ENCODE measurements at regions not wholly inside any gene's neighbourhood (a gene's known extent, or its start where the extent isn't known, plus 50 kb on each side); places are given as distances from the start of the nearest gene placed in this dataset.
A peak's percentile ranks its signal among the peaks of the same experiment; 100 is the strongest.
"Not testable (repeated sequence)": the region's sequence is repeated elsewhere in the genome, so short reads cannot be mapped to it uniquely, and the experiment has no call there.

DNA sequence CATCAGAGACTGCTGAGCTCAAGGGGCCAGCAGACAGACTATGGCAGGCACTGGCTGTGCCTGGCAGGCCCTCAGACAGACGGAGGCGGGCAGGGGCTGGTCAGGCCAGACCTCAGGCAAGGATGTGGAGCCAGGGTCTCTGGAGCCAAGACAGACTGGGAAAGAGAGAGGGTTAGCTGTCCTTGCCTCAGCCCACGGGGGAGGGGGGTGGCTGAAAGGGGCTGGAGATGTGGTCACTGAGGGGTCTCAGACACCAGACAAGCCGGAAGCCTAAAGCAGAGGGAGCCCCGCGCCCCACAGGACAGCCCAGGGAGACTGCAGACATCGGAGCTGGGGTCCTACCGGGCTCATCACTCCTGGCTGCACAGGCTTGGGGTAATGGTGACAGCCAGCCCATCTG, 141.2 kb upstream of the FOXD4L5 start:
- Histone ChIP-seq H3K9me3 (ENCODE audit: severe bottlenecking) (no peaks in the 10 kb centered on the region), H3K4me1 (ENCODE audit: insufficient read depth, poor library complexity, severe bottlenecking) (no peaks in the 10 kb centered on the region), H3K36me3 (ENCODE audit: low read depth) (no peaks in the 10 kb centered on the region), H3K27ac (ENCODE audit: poor library complexity, severe bottlenecking) (no peak overlapping the region), H3K27me3 (ENCODE audit: insufficient read depth, poor library complexity, severe bottlenecking) (no peaks in the 10 kb centered on the region), H3K4me3 (ENCODE audit: severe bottlenecking) (no peak overlapping the region)
- no peak for ATAC-seq (ENCODE audit: low read depth)
- TF ChIP-seq, protein P1, sequence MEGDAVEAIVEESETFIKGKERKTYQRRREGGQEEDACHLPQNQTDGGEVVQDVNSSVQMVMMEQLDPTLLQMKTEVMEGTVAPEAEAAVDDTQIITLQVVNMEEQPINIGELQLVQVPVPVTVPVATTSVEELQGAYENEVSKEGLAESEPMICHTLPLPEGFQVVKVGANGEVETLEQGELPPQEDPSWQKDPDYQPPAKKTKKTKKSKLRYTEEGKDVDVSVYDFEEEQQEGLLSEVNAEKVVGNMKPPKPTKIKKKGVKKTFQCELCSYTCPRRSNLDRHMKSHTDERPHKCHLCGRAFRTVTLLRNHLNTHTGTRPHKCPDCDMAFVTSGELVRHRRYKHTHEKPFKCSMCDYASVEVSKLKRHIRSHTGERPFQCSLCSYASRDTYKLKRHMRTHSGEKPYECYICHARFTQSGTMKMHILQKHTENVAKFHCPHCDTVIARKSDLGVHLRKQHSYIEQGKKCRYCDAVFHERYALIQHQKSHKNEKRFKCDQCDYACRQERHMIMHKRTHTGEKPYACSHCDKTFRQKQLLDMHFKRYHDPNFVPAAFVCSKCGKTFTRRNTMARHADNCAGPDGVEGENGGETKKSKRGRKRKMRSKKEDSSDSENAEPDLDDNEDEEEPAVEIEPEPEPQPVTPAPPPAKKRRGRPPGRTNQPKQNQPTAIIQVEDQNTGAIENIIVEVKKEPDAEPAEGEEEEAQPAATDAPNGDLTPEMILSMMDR (IDR thresholded peaks at IDR 0.05; ENCODE audit: poor library complexity, severe bottlenecking): no peak
- DNase-seq (ENCODE audit: low spot score): no peak

- H3K4me1 ChIP-seq (ENCODE audit: insufficient read depth, poor library complexity, severe bottlenecking); H3K9me3 ChIP-seq (ENCODE audit: severe bottlenecking); DNase-seq (ENCODE audit: low spot score); ATAC-seq (ENCODE audit: low read depth); H3K36me3 ChIP-seq (ENCODE audit: low read depth); H3K27me3 ChIP-seq (ENCODE audit: insufficient read depth, poor library complexity, severe bottlenecking); H3K27ac ChIP-seq (ENCODE audit: poor library complexity, severe bottlenecking); H3K4me3 ChIP-seq (ENCODE audit: severe bottlenecking): not testable (repeated sequence)
These were observed 140.2 kb upstream of the FOXD4L5 start for GRCh38 chr9:65425183-65425582.

DNA sequence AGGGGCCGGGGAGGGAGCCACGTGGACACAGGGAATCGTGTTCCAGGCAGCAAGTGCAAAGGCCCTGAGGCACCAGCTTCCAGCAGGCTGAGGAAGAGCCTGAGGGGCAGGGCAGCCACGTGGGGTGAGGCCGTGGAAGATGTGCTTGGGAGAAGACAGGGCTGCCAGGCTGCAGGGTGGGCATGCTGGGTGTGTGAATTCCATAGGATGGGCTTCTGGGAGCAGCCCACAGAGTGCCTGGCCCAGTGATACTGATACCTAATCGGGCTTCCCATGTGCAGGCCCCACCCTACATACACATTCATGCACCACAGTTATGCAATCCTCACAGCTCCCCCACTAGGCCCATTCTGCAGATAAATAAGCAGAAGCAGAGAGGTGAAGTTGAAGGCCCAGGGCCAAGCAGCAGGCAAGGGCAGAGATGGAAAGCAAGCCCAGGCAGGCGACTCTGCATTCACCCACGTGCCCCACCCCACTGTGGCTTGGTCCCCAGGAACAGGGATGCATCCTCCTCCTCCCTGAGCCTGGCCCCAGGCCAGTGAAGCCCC, 139.5 kb upstream of the FOXD4L5 start:
- not testable (repeated sequence) for ATAC-seq (ENCODE audit: low read depth); H3K4me3 ChIP-seq (ENCODE audit: severe bottlenecking); H3K9me3 ChIP-seq (ENCODE audit: severe bottlenecking); H3K36me3 ChIP-seq (ENCODE audit: low read depth); DNase-seq (ENCODE audit: low spot score); H3K27me3 ChIP-seq (ENCODE audit: insufficient read depth, poor library complexity, severe bottlenecking); H3K27ac ChIP-seq (ENCODE audit: poor library complexity, severe bottlenecking); H3K4me1 ChIP-seq (ENCODE audit: insufficient read depth, poor library complexity, severe bottlenecking)

DNA sequence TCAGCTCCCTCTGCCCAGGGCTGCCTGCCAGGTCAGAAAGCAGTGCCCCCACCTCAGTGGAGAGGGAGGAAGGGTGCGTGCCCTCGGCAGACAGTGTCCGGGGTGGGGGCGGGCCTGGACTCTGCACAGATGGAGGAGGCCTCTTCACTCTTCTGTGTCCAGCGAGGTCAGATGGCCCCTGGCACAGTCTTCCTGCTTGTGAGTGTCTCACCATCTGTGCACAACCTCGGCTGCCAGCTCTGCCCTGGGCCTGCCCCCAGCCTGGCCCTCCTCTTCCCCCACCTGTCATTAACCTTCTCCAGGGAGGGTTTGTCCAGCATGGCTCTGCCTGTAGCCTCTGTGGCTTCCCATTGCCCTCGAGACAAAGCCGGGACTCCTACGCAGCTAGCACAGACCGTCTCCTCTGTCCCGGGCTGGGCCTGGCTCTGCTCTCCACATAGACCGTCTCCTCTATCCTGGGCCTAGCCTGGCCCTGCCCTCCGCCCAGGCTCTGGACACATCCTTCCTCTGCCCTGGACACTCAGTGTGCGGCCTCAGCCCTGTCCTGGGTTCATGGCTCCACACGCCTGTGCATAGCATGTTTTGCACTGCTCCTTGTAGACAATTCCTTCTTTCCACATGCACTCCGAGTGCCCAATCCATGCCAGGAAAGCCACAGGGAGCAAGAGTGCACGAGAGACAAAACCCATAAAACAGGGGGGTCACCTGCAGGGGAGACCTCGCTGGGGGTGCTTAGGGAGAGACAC, 138.9 kb upstream of the FOXD4L5 start:
- not testable (repeated sequence) for H3K4me3 ChIP-seq (ENCODE audit: severe bottlenecking); H3K4me1 ChIP-seq (ENCODE audit: insufficient read depth, poor library complexity, severe bottlenecking); H3K9me3 ChIP-seq (ENCODE audit: severe bottlenecking); H3K36me3 ChIP-seq (ENCODE audit: low read depth); DNase-seq (ENCODE audit: low spot score); H3K27ac ChIP-seq (ENCODE audit: poor library complexity, severe bottlenecking); H3K27me3 ChIP-seq (ENCODE audit: insufficient read depth, poor library complexity, severe bottlenecking)
- ATAC-seq (ENCODE audit: low read depth): 0 out of 3 replicates have a peak, but pooled peaks have one; percentile 27

GRCh38 chr9:65422966-65423690, 138.1 kb upstream of the FOXD4L5 start:
- ATAC-seq (ENCODE audit: low read depth): not testable (repeated sequence)

DNA sequence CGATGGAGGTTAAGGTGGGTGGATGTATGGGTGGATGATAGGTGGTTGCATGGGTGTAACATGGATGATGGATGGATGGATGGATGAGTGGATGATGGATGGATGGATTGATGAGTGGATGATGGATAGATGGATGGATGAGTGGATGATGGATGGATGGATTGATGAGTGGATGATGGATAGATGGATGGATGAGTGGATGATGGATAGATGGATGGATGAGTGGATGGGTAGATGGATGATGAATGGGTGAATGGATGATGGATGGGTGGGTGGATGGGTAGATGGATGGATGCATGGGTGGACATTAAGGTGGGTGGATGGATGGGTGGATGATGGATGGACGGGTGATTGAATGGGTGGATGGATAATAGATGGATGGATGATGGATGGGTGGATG, 136.5 kb upstream of the FOXD4L5 start:
- not testable (repeated sequence) for H3K36me3 ChIP-seq (ENCODE audit: low read depth); H3K27ac ChIP-seq (ENCODE audit: poor library complexity, severe bottlenecking); H3K4me1 ChIP-seq (ENCODE audit: insufficient read depth, poor library complexity, severe bottlenecking); H3K27me3 ChIP-seq (ENCODE audit: insufficient read depth, poor library complexity, severe bottlenecking); H3K9me3 ChIP-seq (ENCODE audit: severe bottlenecking); ATAC-seq (ENCODE audit: low read depth); H3K4me3 ChIP-seq (ENCODE audit: severe bottlenecking); DNase-seq (ENCODE audit: low spot score)

More at GRCh38 chr9:65422966-65423690, 138.1 kb upstream of the FOXD4L5 start:
- not testable (repeated sequence) for H3K27ac ChIP-seq (ENCODE audit: poor library complexity, severe bottlenecking); DNase-seq (ENCODE audit: low spot score); H3K4me1 ChIP-seq (ENCODE audit: insufficient read depth, poor library complexity, severe bottlenecking); H3K9me3 ChIP-seq (ENCODE audit: severe bottlenecking); H3K36me3 ChIP-seq (ENCODE audit: low read depth); H3K27me3 ChIP-seq (ENCODE audit: insufficient read depth, poor library complexity, severe bottlenecking); H3K4me3 ChIP-seq (ENCODE audit: severe bottlenecking)

GRCh38 chr9:65420771-65421170, 135.8 kb upstream of the FOXD4L5 start:
- Histone ChIP-seq H3K36me3 (ENCODE audit: low read depth) (no peaks in the 10 kb centered on the region), H3K27me3 (ENCODE audit: insufficient read depth, poor library complexity, severe bottlenecking) (no peaks in the 10 kb centered on the region), H3K4me1 (ENCODE audit: insufficient read depth, poor library complexity, severe bottlenecking) (no peaks in the 10 kb centered on the region), H3K27ac (ENCODE audit: poor library complexity, severe bottlenecking) (no peak overlapping the region), H3K9me3 (ENCODE audit: severe bottlenecking) (no peaks in the 10 kb centered on the region), H3K4me3 (ENCODE audit: severe bottlenecking) (no peak overlapping the region)
- no peak for ATAC-seq (ENCODE audit: low read depth)
- no peak for DNase-seq (ENCODE audit: low spot score)
- TF ChIP-seq, protein P1 (IDR thresholded peaks at IDR 0.05; ENCODE audit: poor library complexity, severe bottlenecking): no peak

DNA sequence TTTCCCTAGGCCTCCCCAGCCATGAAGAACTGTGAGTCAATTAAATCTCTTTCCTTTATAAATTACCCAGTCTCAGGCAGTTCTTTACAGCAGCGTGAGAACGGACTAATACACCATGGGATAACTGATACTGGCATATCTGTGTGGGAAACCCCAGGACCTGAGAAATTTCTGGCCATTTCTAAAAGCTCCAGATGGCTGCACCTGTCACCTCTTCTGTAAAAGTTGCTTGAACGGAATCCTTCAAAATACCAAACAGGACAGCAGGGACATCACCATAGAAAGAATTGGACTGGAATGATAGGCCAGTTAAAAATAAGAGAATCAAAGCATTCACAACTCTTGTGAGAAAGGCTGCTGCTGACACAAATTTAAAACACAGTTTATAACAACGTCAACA, 134.0 kb upstream of the FOXD4L5 start:
- not testable (repeated sequence) for H3K4me1 ChIP-seq (ENCODE audit: insufficient read depth, poor library complexity, severe bottlenecking); DNase-seq (ENCODE audit: low spot score); H3K9me3 ChIP-seq (ENCODE audit: severe bottlenecking); H3K27ac ChIP-seq (ENCODE audit: poor library complexity, severe bottlenecking); ATAC-seq (ENCODE audit: low read depth); H3K36me3 ChIP-seq (ENCODE audit: low read depth); H3K4me3 ChIP-seq (ENCODE audit: severe bottlenecking); H3K27me3 ChIP-seq (ENCODE audit: insufficient read depth, poor library complexity, severe bottlenecking)

- DNase-seq (ENCODE audit: low spot score); ATAC-seq (ENCODE audit: low read depth); H3K27ac ChIP-seq (ENCODE audit: poor library complexity, severe bottlenecking): not testable (repeated sequence)
These were observed 131.9 kb upstream of the FOXD4L5 start for GRCh38 chr9:65416948-65417347.

More at GRCh38 chr9:65416948-65417347, 131.9 kb upstream of the FOXD4L5 start:
- not testable (repeated sequence) for H3K9me3 ChIP-seq (ENCODE audit: severe bottlenecking); H3K4me1 ChIP-seq (ENCODE audit: insufficient read depth, poor library complexity, severe bottlenecking); H3K36me3 ChIP-seq (ENCODE audit: low read depth); H3K27me3 ChIP-seq (ENCODE audit: insufficient read depth, poor library complexity, severe bottlenecking); H3K4me3 ChIP-seq (ENCODE audit: severe bottlenecking)
